GM19468 (cell line): ENCODE measurements at regions not wholly inside any gene's neighbourhood (a gene's known extent, or its start where the extent isn't known, plus 50 kb on each side); places are given as distances from the start of the nearest gene placed in this dataset.
"Not testable (repeated sequence)": the region's sequence is repeated elsewhere in the genome, so short reads cannot be mapped to it uniquely, and the experiment has no call there.

Experiments
- ATAC-seq: cut with Tn5 transposase; IDR thresholded peaks from one replicate; pipeline ENCODE4 v1.9.1; 2021; ENCODE audit warnings: mild to moderate bottlenecking, moderate library complexity, moderate number of reproducible peaks; ENCODE audit not compliant: unreplicated experiment; ENCODE audit errors: extremely low read depth

- no peak for ATAC-seq
Observed at GRCh38 chr6:99143108-99143861, 195.5 kb upstream of the FBXL4 start.

DNA sequence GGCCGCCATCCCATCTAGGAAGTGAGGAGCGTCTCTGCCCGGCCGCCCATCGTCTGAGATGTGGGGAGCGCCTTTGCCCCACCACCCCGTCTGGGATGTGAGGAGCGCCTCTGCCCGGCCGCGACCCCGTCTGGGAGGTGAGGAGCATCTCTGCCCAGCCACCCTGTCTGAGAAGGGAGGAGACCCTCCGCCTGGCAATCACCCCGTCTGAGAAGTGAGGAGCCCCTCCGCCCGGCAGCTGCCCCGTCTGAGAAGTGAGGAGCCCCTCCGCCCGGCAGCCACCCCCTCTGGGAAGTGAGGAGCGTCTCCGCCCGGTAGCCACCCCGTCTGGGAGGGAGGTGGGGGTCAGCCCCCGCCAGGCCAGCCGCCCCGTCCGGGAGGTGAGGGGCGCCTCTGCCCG is 194.2 kb upstream of the FBXL4 start:
- ATAC-seq, result not testable (repeated sequence)

DNA sequence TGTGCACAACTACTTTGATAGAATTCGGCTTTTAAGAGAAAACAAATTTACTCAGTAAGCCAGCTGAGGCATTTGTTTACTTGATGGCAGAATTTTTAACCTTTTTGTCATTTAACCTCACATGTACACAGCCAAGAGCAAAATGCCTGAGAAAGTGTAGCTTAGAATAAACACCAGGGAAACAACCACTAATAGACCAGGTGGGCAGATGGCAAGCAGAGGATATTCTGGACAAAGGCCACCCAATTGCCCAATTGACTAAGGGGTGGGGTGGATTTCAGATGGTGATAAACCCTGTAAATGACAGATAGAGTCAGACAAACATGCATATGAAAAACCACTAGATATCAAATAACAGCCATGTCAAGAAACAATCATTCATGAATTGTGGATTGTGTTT is 190.7 kb upstream of the FBXL4 start:
- ATAC-seq, result no peak

DNA sequence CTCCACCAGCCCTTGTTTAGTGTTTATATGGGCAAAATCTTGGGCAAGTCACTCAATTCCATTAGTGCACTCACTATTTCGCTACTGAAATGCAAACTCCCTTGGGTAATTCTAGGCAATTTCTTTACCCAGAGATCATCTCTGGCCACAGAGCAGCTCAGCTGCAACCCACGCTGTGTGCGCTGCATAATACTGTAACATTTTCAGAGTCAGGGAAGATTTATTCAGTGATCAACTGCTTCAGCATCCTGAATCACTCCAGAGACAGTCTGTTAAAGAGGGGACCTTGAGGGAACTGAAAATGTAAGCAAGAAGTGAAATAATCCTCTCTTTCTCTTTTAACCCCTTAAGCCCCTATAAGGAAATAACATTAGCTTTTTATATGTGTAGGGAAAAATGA is 189.6 kb upstream of the FBXL4 start:
- no peak for ATAC-seq

- ATAC-seq, result no peak
Observed at GRCh38 chr6:99136488-99136887, 188.7 kb upstream of the FBXL4 start.

DNA sequence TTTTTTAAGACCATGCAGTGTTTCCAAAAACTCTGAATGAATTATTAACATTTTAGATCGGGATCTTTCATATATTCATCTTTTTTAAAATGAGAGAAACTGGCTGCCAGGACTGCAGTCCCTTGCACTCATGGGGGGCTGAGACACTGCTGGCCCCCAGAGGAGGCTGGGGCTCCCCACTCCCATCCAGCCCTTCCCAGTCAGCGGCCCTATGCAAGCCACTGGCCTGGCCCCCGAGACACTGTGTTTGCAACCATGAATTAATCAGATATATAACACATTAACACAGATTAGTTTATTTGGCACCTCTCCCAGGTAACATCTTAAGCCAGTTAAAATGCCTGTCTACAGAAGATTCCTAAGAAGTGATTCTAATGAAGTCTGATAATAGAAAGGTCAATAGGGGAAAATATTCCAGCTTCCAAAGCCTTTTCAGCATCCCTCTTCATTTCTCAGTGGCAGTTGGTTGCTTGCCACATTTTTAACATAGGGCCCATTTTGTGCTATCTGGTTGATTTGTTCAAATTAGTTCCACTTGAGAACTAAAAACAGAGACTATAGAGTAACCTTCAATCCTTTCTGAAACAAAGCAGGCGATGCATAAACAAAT is 184.4 kb upstream of the FBXL4 start:
- ATAC-seq, result no peak

DNA sequence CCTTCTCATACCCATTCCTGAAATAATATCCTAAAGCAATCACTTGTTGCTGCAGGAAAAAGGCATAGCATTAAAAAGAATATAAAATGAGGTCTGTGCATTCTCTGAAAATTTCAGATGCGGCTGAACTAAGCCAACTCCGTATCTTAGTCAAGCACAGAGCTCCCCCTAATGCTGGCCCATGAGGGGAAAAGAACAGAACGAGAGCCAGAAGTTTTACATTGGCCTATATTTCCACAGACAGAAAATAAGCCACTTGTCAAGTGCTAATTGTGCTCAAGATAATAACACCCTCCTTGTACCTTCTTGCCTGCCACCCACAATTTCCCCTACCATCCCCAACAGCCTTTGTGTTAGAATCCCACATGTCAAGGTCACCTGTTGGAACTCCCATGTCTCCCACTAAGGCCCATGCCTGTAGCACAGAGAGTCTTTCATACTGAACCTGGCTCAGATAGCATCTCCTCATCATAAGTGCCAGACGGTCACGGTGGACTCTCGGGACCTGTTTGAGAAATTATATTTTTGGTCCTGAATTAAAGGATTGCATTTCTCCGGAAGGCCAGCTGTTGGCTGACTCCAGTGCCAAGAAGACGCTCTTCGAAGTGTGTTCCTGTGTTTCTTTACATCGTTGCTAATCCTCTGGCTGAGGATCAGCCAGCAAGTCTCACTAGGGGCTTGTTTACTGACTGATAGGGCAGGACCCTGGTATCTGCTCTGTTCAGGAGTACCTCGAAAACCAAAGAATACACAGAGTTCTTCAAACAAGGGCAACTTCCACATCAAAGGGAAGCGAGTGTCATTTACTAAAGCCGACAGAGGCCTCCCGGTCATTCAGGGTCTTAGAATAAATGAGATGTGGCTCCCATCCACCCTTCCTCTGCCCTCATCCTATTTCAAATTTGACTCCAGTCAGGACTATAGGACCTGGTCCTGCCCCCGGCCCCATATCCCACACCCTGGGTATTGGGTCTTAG is 183.4 kb upstream of the FBXL4 start:
- no peak for ATAC-seq

DNA sequence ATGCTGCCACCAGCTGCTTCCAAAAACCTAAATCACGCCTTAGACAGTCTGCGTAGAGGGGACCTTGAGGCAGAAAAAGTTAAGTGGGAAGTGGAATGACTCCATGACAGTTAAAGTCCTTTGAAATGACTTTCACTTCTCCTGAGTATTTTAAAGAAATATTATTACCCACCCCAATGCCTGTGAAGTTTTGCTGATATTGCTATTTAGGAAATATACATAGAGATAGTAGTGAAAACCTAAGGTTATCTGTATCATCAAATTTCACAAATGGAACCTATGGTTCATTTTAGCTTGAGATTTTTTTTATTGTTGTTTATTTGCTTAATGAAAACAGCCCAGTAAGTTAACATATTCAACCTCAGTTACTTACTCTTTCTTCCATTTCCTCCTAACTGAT is 182.1 kb upstream of the FBXL4 start:
- ATAC-seq, result no peak

DNA sequence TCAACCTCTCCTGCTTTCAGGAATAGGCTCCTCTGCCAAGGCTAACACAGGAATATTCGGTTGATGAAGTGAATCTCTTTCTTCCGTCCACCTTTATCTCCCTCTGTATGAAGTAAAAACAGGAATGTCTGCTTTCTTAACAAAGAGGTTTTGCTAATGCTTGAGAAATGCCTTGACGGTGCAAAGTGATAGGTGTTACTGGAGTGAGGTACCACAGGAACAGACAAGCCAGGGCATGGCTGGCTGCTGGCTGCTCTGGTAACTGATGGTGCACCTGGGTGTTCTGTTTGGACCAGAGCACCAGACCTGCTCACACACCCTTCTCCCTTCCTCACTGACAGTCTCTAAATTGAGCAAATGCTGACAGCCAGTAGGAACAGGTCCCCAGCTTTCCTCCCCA is 174.0 kb upstream of the FBXL4 start:
- no peak for ATAC-seq

DNA sequence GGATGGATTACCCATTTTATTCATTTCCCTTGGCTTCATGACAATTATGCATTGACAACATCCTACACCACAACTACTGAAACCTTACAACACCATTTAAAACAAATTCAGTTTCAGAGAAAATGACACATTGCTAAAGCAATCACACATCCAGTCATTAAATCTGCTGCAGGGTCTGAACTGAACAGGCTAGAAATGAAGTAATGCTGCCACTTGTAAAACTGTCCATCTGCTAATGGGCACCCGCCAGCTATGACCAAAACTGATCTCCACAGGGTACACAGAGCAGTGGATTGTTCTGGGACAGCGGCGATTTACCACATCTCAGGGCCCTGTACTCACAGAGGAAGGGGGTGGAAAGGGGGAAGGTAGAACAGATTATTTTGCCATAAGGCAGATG is 172.9 kb upstream of the FBXL4 start:
- ATAC-seq, result no peak

- ATAC-seq, result peak; percentile 51
Observed at GRCh38 chr6:99119109-99120031, 171.6 kb upstream of the FBXL4 start.

GRCh38 chr6:99114769-99115406 is 167.1 kb upstream of the FBXL4 start:
- no peak for ATAC-seq

DNA sequence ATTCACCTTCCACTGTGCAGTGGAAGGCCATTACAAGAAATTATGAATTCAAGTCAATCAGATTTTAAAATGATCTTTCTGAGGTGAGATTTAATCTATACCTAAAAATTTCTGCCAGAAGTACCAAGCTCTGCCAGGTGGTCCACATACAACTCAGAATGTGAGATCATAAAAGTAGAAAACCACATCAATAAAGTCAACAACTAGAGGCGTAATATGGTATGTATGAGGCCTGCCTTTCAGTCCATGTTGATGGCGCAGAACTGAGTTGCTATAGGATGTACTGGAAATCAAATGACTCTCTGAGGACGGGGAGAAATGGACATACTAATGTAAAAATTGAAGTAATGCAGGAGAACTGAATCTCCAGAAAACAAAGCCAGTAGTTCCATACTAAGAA is 163.8 kb upstream of the FBXL4 start:
- ATAC-seq, result no peak

DNA sequence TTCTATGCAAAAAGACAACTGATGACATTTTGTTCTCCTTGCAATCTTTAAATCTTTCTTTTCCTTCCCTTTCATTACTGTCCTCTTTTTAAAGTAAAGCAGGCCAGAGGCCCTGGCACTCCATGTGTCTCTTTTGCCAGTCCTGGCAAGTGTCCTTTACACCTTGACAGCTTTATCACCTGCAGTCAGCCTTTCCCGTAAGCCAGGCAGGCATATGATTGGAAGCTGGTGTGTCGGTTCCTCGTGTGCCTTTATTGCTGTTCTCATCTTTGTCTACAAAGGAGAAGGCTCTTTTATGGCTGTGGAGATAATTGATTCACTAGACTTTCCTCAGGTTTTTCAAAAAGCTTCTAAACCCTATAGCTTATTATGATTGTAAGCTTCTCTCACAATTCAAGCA is 162.3 kb upstream of the FBXL4 start:
- ATAC-seq, result no peak

GRCh38 chr6:99104218-99104617 is 156.5 kb upstream of the FBXL4 start:
- no peak for ATAC-seq

DNA sequence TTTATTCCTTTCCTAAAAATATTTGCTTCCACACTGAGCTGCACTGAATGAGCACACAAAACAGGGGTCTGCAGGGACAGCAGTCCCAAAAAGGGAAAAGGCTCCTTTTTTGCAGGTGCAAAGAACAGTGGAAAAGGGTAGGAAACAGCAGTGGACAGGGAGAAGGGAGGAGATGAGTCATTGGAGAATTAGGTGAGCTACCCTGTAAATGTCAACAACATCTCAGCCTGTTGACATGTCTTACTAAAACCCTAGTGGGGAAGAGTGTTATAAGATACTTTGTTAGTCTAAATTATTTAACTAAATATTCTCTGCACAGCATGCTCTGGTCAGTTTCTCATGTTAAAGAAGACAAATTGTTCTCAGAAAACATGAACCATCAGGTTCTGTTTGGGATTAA is 151.5 kb upstream of the FBXL4 start:
- no peak for ATAC-seq

- no peak for ATAC-seq
Observed at GRCh38 chr6:99096170-99096569, 148.4 kb upstream of the FBXL4 start.

DNA sequence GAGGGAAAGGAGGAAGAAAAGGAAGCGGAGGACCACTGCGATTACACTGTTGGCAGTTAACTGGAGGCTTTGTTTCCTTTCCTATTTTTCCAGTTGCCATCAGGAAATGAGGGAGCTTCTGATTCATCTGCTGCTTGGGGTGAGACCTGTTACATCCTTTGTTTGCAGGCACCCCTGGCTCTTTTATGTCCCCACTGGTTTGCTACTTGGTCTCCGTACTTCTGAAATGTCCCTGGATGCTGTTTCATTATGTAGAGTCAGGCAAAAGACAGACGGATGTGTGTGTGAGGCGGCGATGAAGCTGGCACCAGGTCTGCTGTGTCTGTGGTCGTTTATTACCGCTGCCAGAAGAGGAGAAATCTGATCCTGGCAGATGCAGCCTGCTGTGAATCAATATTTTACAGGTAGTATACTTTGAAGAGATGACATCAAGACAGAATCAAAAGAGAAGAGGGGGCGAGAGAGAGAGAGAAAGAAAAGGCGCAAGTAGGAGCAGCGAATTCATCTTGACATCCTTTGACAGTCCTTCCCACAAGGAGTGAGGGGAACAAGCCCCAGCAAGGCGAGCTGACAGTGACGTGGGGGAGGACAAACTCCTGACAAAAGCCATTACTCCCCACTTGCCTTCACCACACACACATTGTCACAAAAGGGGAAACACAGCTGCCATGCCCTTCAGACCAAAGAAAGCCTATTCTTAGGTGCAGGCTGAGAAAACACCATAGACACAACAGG is 145.9 kb upstream of the FBXL4 start:
- no peak for ATAC-seq

DNA sequence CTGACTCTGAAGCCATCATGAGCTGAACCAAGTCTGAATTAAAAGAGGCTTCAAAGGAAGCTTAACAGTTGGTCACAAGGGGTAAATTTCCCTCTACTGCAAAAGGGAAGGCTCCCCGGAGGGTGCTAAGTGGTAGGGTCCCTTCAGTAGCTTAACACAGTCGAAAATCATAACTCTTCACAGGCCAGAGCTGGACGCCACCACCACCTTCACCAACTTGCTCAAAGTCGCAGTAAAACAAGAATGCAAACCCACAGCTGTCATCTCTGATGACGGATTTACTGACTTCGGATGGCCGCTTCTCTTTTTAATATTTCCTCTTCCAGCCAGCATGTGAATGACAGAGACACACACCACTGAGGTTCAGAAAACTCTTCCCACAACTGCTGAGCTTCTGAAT is 144.7 kb upstream of the FBXL4 start:
- no peak for ATAC-seq
